Lung (tissue), 11 donors: ENCODE measurements at regions not wholly inside any gene's neighbourhood (a gene's known extent, or its start where the extent isn't known, plus 50 kb on each side); places are given as distances from the start of the nearest gene placed in this dataset.

ENCODE experiments used
- ATAC-seq: fragments of 200-7000 bp; cut with Tn5 transposase; one replicate; pipeline ENCODE4 v1.9.1; 2020; ENCODE audit warnings: moderate number of reproducible peaks; ENCODE audit not compliant: insufficient read depth, low FRiP score
- DNase-seq, 3 donors: peaks; one replicate each; pipeline ENCODE4 v3.0.0-alpha.2; 2013 to 2017
- H3K27ac ChIP-seq, 2 donors: one replicate each; pipeline ENCODE4 v1.5.1; 2013; ENCODE audit warnings: mild to moderate bottlenecking in 2 of 2, moderate library complexity in 2 of 2, control low read depth in 1 of 2, inconsistent platforms in 1 of 2, low read depth in 1 of 2, low read length in 1 of 2
- H3K27me3 ChIP-seq, 3 donors: one replicate each; pipeline ENCODE4 v1.5.1; 2013; ENCODE audit warnings: low read length in 2 of 3; ENCODE audit not compliant: control insufficient read depth in 3 of 3, insufficient read depth in 3 of 3
- H3K36me3 ChIP-seq, 4 donors: one replicate each; pipeline ENCODE4 v1.5.1; 2013; ENCODE audit warnings: low read length in 4 of 4, mild to moderate bottlenecking in 1 of 4, moderate library complexity in 1 of 4; ENCODE audit not compliant: control insufficient read depth in 4 of 4, insufficient read depth in 4 of 4
- H3K4me1 ChIP-seq, 5 donors: one replicate each; pipeline ENCODE4 v1.5.1; 2013; ENCODE audit warnings: low read length in 5 of 5, mild to moderate bottlenecking in 2 of 5, moderate library complexity in 1 of 5; ENCODE audit not compliant: control insufficient read depth in 5 of 5, insufficient read depth in 5 of 5
- H3K4me3 ChIP-seq: one replicate; pipeline ENCODE4 v1.5.1; 2013; ENCODE audit warnings: mild to moderate bottlenecking, control low read depth, moderate library complexity
- H3K9ac ChIP-seq, 2 donors: one replicate each; pipeline ENCODE4 v1.5.1; 2013; ENCODE audit warnings: low read length in 2 of 2, control low read depth in 1 of 2; ENCODE audit not compliant: insufficient read depth in 1 of 2
- H3K9me3 ChIP-seq, 4 donors: one replicate each; pipeline ENCODE4 v1.5.1; 2013; ENCODE audit warnings: low read length in 3 of 4, mild to moderate bottlenecking in 1 of 4, moderate library complexity in 1 of 4; ENCODE audit not compliant: control insufficient read depth in 4 of 4, insufficient read depth in 3 of 4
- WGBS, 2 donors: extraction: QIAGEN DNeasy Blood & Tissue Kit; methylation state at CpG; one replicate each; pipeline ENCODE4 v1.1.7; 2013; 5-methylcytosine and 5-hydroxymethylcytosine counted together
- TF ChIP-seq, protein P1 (sequence below): IDR thresholded peaks from 2 replicates; pipeline ENCODE4 v1.5.1; 2012; ENCODE audit warnings: mild to moderate bottlenecking; ENCODE audit errors: control extremely low read depth, extremely low read depth
- donor health status: control.
- donor health status: control.
- donor health status: Bipolar disorder and iron deficiency.
- donor health status: healthy.
- donor health status: DM: yes; HTN: yes; CAD: no.

GRCh38 chr4:158331863-158332262 is 121.6 kb downstream of the TMEM144 start:
- Histone ChIP-seq H3K9me3 (peaks cover 0 to 2% (median 0%) of the 10 kb centered on the region in 4 donors), H3K27ac (no peak overlapping the region), H3K27me3 (no peaks in the 10 kb centered on the region), H3K9ac (no peak overlapping the region), H3K36me3 (no peaks in the 10 kb centered on the region), H3K4me3 (no peak overlapping the region), H3K4me1 (peaks cover 0 to 1% (median 0%) of the 10 kb centered on the region in 5 donors)
- TF ChIP-seq, protein P1, sequence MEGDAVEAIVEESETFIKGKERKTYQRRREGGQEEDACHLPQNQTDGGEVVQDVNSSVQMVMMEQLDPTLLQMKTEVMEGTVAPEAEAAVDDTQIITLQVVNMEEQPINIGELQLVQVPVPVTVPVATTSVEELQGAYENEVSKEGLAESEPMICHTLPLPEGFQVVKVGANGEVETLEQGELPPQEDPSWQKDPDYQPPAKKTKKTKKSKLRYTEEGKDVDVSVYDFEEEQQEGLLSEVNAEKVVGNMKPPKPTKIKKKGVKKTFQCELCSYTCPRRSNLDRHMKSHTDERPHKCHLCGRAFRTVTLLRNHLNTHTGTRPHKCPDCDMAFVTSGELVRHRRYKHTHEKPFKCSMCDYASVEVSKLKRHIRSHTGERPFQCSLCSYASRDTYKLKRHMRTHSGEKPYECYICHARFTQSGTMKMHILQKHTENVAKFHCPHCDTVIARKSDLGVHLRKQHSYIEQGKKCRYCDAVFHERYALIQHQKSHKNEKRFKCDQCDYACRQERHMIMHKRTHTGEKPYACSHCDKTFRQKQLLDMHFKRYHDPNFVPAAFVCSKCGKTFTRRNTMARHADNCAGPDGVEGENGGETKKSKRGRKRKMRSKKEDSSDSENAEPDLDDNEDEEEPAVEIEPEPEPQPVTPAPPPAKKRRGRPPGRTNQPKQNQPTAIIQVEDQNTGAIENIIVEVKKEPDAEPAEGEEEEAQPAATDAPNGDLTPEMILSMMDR, result no peak
- DNase-seq, result no peak
- ATAC-seq, result no peak

DNA sequence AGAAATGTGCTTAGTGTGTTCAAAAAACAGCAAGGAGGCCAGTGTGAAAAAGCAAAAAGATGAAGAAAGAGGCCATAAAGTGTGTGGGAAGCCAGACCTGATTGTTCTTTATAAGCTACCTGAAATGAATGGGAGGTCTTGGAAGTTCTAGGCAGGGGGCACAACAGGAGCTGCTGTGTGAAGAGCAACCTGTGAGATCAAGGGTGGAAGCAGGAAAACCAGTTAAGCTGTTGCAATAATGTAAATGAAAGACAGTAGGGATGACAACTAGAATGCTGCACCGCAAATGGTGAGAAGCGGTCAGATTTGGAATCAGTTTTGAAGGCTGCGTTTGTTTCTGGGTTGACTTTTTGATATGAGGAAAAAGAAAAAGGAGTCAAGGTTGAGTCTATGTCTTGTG is 123.5 kb downstream of the TMEM144 start:
- Histone ChIP-seq H3K27ac (no peak overlapping the region), H3K9ac (no peak overlapping the region), H3K9me3 (no peaks in the 10 kb centered on the region), H3K4me3 (no peak overlapping the region), H3K27me3 (no peaks in the 10 kb centered on the region), H3K4me1 (no peaks in the 10 kb centered on the region), H3K36me3 (no peaks in the 10 kb centered on the region)
- WGBS, 2 donors, result 81 to 88% methylated on average over 3 of the region's 3 CpGs
- DNase-seq, result no peak
- TF ChIP-seq, protein P1, result no peak
- no peak for ATAC-seq

GRCh38 chr4:158341896-158342295 is 131.6 kb downstream of the TMEM144 start:
- no peaks in the 10 kb centered on the region for H3K4me1 ChIP-seq
- no peak overlapping the region for H3K9ac ChIP-seq
- 90 to 98% methylated on average over 1 of the region's 1 CpG for WGBS, 2 donors

DNA sequence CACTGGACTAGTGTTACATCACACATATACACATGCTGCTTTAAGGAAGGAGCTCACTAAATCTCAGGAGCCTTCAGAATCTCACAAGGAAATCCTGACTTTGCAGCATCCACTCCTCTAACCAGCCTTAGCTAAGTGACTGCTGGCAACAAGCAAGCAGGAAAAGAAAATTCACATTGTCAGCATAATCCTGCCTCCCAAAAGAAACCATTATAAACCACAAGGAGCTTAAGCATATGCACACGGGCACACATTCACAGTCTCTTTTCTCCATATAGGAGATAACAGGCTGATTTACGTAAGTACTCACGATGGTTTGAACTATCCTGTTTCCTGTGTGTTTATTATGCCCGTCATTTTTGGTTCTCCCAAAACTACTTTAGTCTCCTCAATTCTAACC is 136.3 kb downstream of the TMEM144 start:
- no peak overlapping the region for H3K4me3 ChIP-seq
- H3K36me3 ChIP-seq, result no peaks in the 10 kb centered on the region
- ATAC-seq, result no peak
- no peaks in the 10 kb centered on the region for H3K27me3 ChIP-seq
- no peaks in the 10 kb centered on the region for H3K9me3 ChIP-seq
- H3K4me1 ChIP-seq, result no peaks in the 10 kb centered on the region
- no peak overlapping the region for H3K9ac ChIP-seq
- TF ChIP-seq, protein P1, result no peak
- no peak overlapping the region for H3K27ac ChIP-seq
- 68 to 78% methylated on average over 4 of the region's 4 CpGs for WGBS, 2 donors
- no peak for DNase-seq

More at GRCh38 chr4:158341896-158342295, 131.6 kb downstream of the TMEM144 start:
- Histone ChIP-seq H3K27ac (no peak overlapping the region), H3K27me3 (no peaks in the 10 kb centered on the region), H3K4me3 (no peak overlapping the region), H3K36me3 (no peaks in the 10 kb centered on the region), H3K9me3 (no peaks in the 10 kb centered on the region)
- TF ChIP-seq, protein P1, result no peak
- ATAC-seq (no peak), DNase-seq (no peak)
